H9 (cell line): ENCODE measurements at regions not wholly inside any gene's neighbourhood (a gene's known extent, or its start where the extent isn't known, plus 50 kb on each side); places are given as distances from the start of the nearest gene placed in this dataset.

Source experiments
- DNase-seq: peaks from one replicate; pipeline ENCODE4 v3.0.0-alpha.2; 2017
- H2AFZ ChIP-seq: one replicate; pipeline ENCODE4 v1.6.1; 2013; ENCODE audit warnings: mild to moderate bottlenecking, low read length, control low read depth, moderate library complexity
- H2AK5ac ChIP-seq: 2 replicates; pipeline ENCODE4 v1.6.1; 2013; ENCODE audit warnings: low read length, control low read depth, mixed read lengths; ENCODE audit not compliant: insufficient read length
- H2BK120ac ChIP-seq: one replicate; pipeline ENCODE4 v1.6.1; 2013; ENCODE audit warnings: low read depth, mild to moderate bottlenecking, low read length, control low read depth, inconsistent platforms; ENCODE audit not compliant: poor library complexity, severe bottlenecking
- H2BK12ac ChIP-seq: 2 replicates; pipeline ENCODE4 v1.6.1; 2013; ENCODE audit warnings: low read length, control low read depth, mixed read lengths, low read depth; ENCODE audit not compliant: insufficient read length
- H2BK15ac ChIP-seq: 2 replicates; pipeline ENCODE4 v1.6.1; 2013; ENCODE audit warnings: low read depth, low read length, control low read depth
- H2BK20ac ChIP-seq: one replicate; pipeline ENCODE4 v1.6.1; 2013; ENCODE audit warnings: low read depth, mild to moderate bottlenecking, low read length, control low read depth, inconsistent platforms; ENCODE audit not compliant: poor library complexity, severe bottlenecking
- H2BK5ac ChIP-seq: 2 replicates; pipeline ENCODE4 v1.6.1; 2013; ENCODE audit warnings: low read length, control low read depth, mixed read lengths; ENCODE audit not compliant: insufficient read length
- H3K14ac ChIP-seq: 2 replicates; pipeline ENCODE4 v1.6.1; 2013; ENCODE audit warnings: low read length, control low read depth; ENCODE audit not compliant: insufficient read depth
- H3K18ac ChIP-seq: 2 replicates; pipeline ENCODE4 v1.6.1; 2013; ENCODE audit warnings: low read depth, mild to moderate bottlenecking, mixed read lengths, low read length, control low read depth; ENCODE audit not compliant: insufficient read length
- H3K23ac ChIP-seq: 2 replicates; pipeline ENCODE4 v1.6.1; 2013; ENCODE audit warnings: low read length, control low read depth, mixed read lengths, low read depth; ENCODE audit not compliant: insufficient read length
- H3K23me2 ChIP-seq: 2 replicates; pipeline ENCODE4 v1.6.1; 2013; ENCODE audit warnings: low read depth, mild to moderate bottlenecking, mixed read lengths, low read length, control low read depth; ENCODE audit not compliant: insufficient read length, poor library complexity, severe bottlenecking
- H3K27ac ChIP-seq: 2 replicates; pipeline ENCODE4 v1.5.1; 2013; ENCODE audit warnings: low read length, control low read depth, mixed read lengths, low read depth; ENCODE audit not compliant: insufficient read length
- H3K27me3 ChIP-seq: 2 replicates; pipeline ENCODE4 v1.6.1; 2013; ENCODE audit warnings: low read length, control low read depth, inconsistent platforms; ENCODE audit not compliant: insufficient read depth
- H3K4ac ChIP-seq: 2 replicates; pipeline ENCODE4 v1.6.1; 2013; ENCODE audit warnings: low read depth, mild to moderate bottlenecking, control low read depth, inconsistent platforms, low read length, moderate library complexity
- H3K4me1 ChIP-seq: 2 replicates; pipeline ENCODE4 v1.6.1; 2013; ENCODE audit warnings: low read length, control low read depth, inconsistent platforms; ENCODE audit not compliant: insufficient read depth
- H3K4me2 ChIP-seq: 2 replicates; pipeline ENCODE4 v1.6.1; 2013; ENCODE audit warnings: low read length, control low read depth, mixed read lengths; ENCODE audit not compliant: insufficient read length, insufficient read depth
- H3K56ac ChIP-seq: 2 replicates; pipeline ENCODE4 v1.6.1; 2013; ENCODE audit warnings: low read depth, mild to moderate bottlenecking, mixed read lengths, low read length, control low read depth; ENCODE audit not compliant: insufficient read length
- H3K79me1 ChIP-seq: 2 replicates; pipeline ENCODE4 v1.6.1; 2013; ENCODE audit warnings: low read depth, mild to moderate bottlenecking, moderate library complexity, low read length, control low read depth, inconsistent platforms; ENCODE audit not compliant: insufficient read depth, poor library complexity, severe bottlenecking
- H3K79me2 ChIP-seq: 2 replicates; pipeline ENCODE4 v1.6.1; 2013; ENCODE audit warnings: low read length, control low read depth, inconsistent platforms; ENCODE audit not compliant: insufficient read depth
- H3K9ac ChIP-seq: 2 replicates; pipeline ENCODE4 v1.6.1; 2013; ENCODE audit warnings: low read length, control low read depth, mixed read lengths; ENCODE audit not compliant: insufficient read length; ENCODE audit errors: extremely low read depth
- H3K9me3 ChIP-seq: one replicate; pipeline ENCODE4 v1.6.1; 2013; ENCODE audit warnings: low read depth, low read length, inconsistent platforms; ENCODE audit not compliant: control insufficient read depth
- H3T11ph ChIP-seq: one replicate; pipeline ENCODE4 v1.6.1; 2013; ENCODE audit warnings: mild to moderate bottlenecking, low read length, control low read depth, inconsistent platforms
- H4K20me1 ChIP-seq: one replicate; pipeline ENCODE4 v1.6.1; 2013; ENCODE audit not compliant: control insufficient read depth, insufficient read length, insufficient read depth
- H4K5ac ChIP-seq: 2 replicates; pipeline ENCODE4 v1.6.1; 2013; ENCODE audit warnings: low read depth, mild to moderate bottlenecking, mixed read lengths, low read length, control low read depth; ENCODE audit not compliant: insufficient read length
- H4K8ac ChIP-seq: replicated peaks from 2 replicates; pipeline ENCODE4 v1.6.1; 2013; ENCODE audit warnings: low read length, control low read depth, mixed read lengths, low read depth; ENCODE audit not compliant: insufficient read length
- H4K91ac ChIP-seq: 2 replicates; pipeline ENCODE4 v1.6.1; 2013; ENCODE audit warnings: low read depth, mild to moderate bottlenecking, moderate library complexity, mixed read lengths, low read length, control low read depth; ENCODE audit not compliant: insufficient read length
- H3K27ac Mint-ChIP-seq, 3 experiments: 2 replicates in 2 of 3; 3 replicates in 1 of 3; pipeline ENCODE4 v1.8.0; 2020 to 2021; ENCODE audit warnings: mixed read lengths in 3 of 3, mild to moderate bottlenecking in 1 of 3, moderate library complexity in 1 of 3
- H3K27me3 Mint-ChIP-seq: 2 replicates; pipeline ENCODE4 v1.8.0; 2021; ENCODE audit warnings: low read depth, mild to moderate bottlenecking, moderate library complexity, mixed read lengths
- H3K36me3 Mint-ChIP-seq, 3 experiments: 2 replicates in 2 of 3; 3 replicates in 1 of 3; pipeline ENCODE4 v1.8.0; 2020 to 2021; ENCODE audit warnings: low read depth in 3 of 3, mixed read lengths in 3 of 3; ENCODE audit not compliant: insufficient read depth in 1 of 3
- H3K4me1 Mint-ChIP-seq, 2 experiments: 2 replicates each; pipeline ENCODE4 v1.8.0; 2020; ENCODE audit warnings: mixed read lengths in 2 of 2
- H3K4me3 Mint-ChIP-seq, 2 experiments: 2 replicates in 1 of 2; 3 replicates in 1 of 2; pipeline ENCODE4 v1.8.0; 2020 to 2021; ENCODE audit warnings: mild to moderate bottlenecking in 2 of 2, mixed read lengths in 2 of 2, moderate library complexity in 1 of 2
- H3K9me3 Mint-ChIP-seq, 2 experiments: 2 replicates in 1 of 2; 3 replicates in 1 of 2; pipeline ENCODE4 v1.8.0; 2020; ENCODE audit warnings: mild to moderate bottlenecking in 2 of 2, mixed read lengths in 2 of 2, moderate library complexity in 1 of 2
- WGBS: extraction: QIAGEN DNeasy Blood & Tissue Kit; methylation state at CpG from one replicate; pipeline ENCODE4 v1.1.7; 2013; ENCODE audit warnings: missing lambda C conversion rate, low lambda C conversion rate, mixed read lengths; ENCODE audit not compliant: insufficient read length; ENCODE audit errors: extremely low coverage; 5-methylcytosine and 5-hydroxymethylcytosine counted together
- TF ChIP-seq, protein P1 (sequence below): fragments of 200-600 bp; sonication (generic); conservative IDR thresholded peaks from 3 replicates; pipeline ENCODE4 v1.8.0; 2021; ENCODE audit warnings: antibody characterized with exemption, mild to moderate bottlenecking

DNA sequence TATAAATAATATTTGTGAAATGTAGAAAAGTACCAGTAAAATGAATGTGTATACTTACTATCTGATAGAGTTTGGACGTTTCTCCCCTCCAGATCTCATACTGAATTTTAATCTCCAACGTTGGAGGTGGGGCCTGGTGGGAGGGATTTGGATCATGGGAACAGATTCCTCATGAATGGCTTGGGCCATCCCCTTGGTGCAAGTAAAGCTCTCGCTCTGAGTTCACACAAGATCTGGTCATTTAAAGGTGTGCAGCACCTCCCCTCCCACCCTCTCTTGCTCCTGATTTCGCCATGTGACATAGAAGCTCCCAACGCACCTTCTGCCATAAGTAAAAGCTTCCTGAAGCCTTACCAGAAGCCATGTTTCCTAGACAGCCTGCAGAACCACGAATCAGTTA, 219.0 kb downstream of the HACE1 start:
- H3K4me1 Mint-ChIP-seq = peaks cover 3 to 7% of the 10 kb centered on the region in 2 experiments; a peak in 2 of 4 replicates
- Histone ChIP-seq H3K56ac (no peak overlapping the region), H3K14ac (no peak overlapping the region), H3K27me3 (no peaks in the 10 kb centered on the region), H3K23ac (no peak overlapping the region), H3K79me1 (no peaks in the 10 kb centered on the region), H3K18ac (no peak overlapping the region), H3K4me1 (no peaks in the 10 kb centered on the region), H2AFZ (no peak overlapping the region), H4K8ac (no peak overlapping the region), H4K20me1 (no peaks in the 10 kb centered on the region), H2BK120ac (no peak overlapping the region), H2BK15ac (no peak overlapping the region), H3K27ac (no peak overlapping the region), H2BK12ac (no peak overlapping the region), H4K91ac (no peak overlapping the region), H2BK5ac (no peak overlapping the region), H3K4me2 (no peak overlapping the region), H3K79me2 (no peaks in the 10 kb centered on the region; the same call in 1 of the 2 replicates), H3K4ac (no peak overlapping the region), H2BK20ac (no peak overlapping the region), H4K5ac (no peak overlapping the region), H2AK5ac (no peak overlapping the region), H3K9me3 (no peaks in the 10 kb centered on the region), H3K23me2 (no peaks in the 10 kb centered on the region), H3K9ac (no peak overlapping the region), H3T11ph (no peak overlapping the region)
- no peak for DNase-seq
- H3K27ac Mint-ChIP-seq = no peak overlapping the region; a peak in 1 of 7 replicates
- WGBS = no CpG with 5 or more reads among the region's 6 CpGs
- H3K9me3 Mint-ChIP-seq = no peaks in the 10 kb centered on the region
- H3K36me3 Mint-ChIP-seq = no peaks in the 10 kb centered on the region
- no peaks in the 10 kb centered on the region; the same call in 1 of the 2 replicates for H3K27me3 Mint-ChIP-seq
- H3K4me3 Mint-ChIP-seq = no peak overlapping the region
- TF ChIP-seq, protein P1, sequence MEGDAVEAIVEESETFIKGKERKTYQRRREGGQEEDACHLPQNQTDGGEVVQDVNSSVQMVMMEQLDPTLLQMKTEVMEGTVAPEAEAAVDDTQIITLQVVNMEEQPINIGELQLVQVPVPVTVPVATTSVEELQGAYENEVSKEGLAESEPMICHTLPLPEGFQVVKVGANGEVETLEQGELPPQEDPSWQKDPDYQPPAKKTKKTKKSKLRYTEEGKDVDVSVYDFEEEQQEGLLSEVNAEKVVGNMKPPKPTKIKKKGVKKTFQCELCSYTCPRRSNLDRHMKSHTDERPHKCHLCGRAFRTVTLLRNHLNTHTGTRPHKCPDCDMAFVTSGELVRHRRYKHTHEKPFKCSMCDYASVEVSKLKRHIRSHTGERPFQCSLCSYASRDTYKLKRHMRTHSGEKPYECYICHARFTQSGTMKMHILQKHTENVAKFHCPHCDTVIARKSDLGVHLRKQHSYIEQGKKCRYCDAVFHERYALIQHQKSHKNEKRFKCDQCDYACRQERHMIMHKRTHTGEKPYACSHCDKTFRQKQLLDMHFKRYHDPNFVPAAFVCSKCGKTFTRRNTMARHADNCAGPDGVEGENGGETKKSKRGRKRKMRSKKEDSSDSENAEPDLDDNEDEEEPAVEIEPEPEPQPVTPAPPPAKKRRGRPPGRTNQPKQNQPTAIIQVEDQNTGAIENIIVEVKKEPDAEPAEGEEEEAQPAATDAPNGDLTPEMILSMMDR = no peak
